HEK293 (cell line): ENCODE measurements at regions not wholly inside any gene's neighbourhood (a gene's known extent, or its start where the extent isn't known, plus 50 kb on each side); places are given as distances from the start of the nearest gene placed in this dataset.

Experiments used
- CTCF ChIA-PET: fragments of 350-600 bp; formaldehyde crosslinking; extraction: SDS; loops from one replicate; lab custom pipeline; 2021; ENCODE audit warnings: antibody characterized with exemption; lab: Yijun Ruan, JAX
- POLR2A ChIA-PET: fragments of 300-600 bp; formaldehyde crosslinking; extraction: SDS; loops from one replicate; lab custom pipeline; 2020; ENCODE audit warnings: antibody characterized with exemption, inconsistent platforms; lab: Yijun Ruan, JAX
- H3K27ac ChIP-seq: fragments of 200-500 bp; sonication (Bioruptor generic); 2 replicates; pipeline ENCODE4 v1.5.1; 2014; ENCODE audit warnings: low read depth, low read length, control low read depth, inconsistent platforms; ENCODE audit errors: extremely low read depth
- H3K36me3 ChIP-seq, 2 experiments: fragments of 200-500 bp in 1 of 2; sonication (Bioruptor generic) in 1 of 2; 1 replicate in 1 of 2; 2 replicates in 1 of 2; pipeline ENCODE4 v1.5.1; 2014 to 2017; ENCODE audit warnings: inconsistent platforms in 2 of 2, low read length in 2 of 2; ENCODE audit not compliant: control insufficient read depth in 2 of 2, insufficient read depth in 1 of 2
- H3K4me1 ChIP-seq: fragments of 200-500 bp; sonication (Bioruptor generic); 2 replicates; pipeline ENCODE4 v1.5.1; 2014; ENCODE audit warnings: mild to moderate bottlenecking, low read length, inconsistent platforms; ENCODE audit not compliant: control insufficient read depth, insufficient read depth
- H3K4me3 ChIP-seq: 2 replicates; pipeline ENCODE4 v1.5.1; 2011; ENCODE audit warnings: low read depth, mild to moderate bottlenecking, control low read depth, low read length, moderate library complexity
- H3K9me3 ChIP-seq: fragments of 200-500 bp; sonication (Bioruptor generic); 2 replicates; pipeline ENCODE4 v1.5.1; 2014; ENCODE audit warnings: low read depth, low read length, inconsistent platforms; ENCODE audit not compliant: control insufficient read depth, insufficient read depth
- GLI4 ChIP-seq: fragments of 450-650 bp; formaldehyde crosslinking; IDR thresholded peaks from 2 replicates; pipeline ENCODE4 v1.5.1; 2016; ENCODE audit warnings: missing biosample characterization, missing genetic modification characterization
- KLF8 ChIP-seq: fragments of 450-650 bp; formaldehyde crosslinking; IDR thresholded peaks from 2 replicates; pipeline ENCODE4 v1.5.1; 2016; ENCODE audit warnings: missing biosample characterization, missing genetic modification characterization
- SETDB1 ChIP-seq: IDR thresholded peaks from one replicate; pipeline ENCODE4 v1.6.1; 2017; ENCODE audit warnings: mild to moderate bottlenecking, low read length, moderate library complexity, mixed read lengths; ENCODE audit not compliant: insufficient read length
- WT1 ChIP-seq: fragments of 450-650 bp; formaldehyde crosslinking; IDR thresholded peaks from 2 replicates; pipeline ENCODE4 v1.5.1; 2016; ENCODE audit warnings: missing biosample characterization, missing genetic modification characterization
- ZFP37 ChIP-seq: fragments of 450-650 bp; formaldehyde crosslinking; IDR thresholded peaks from 2 replicates; pipeline ENCODE4 v1.5.1; 2016; ENCODE audit warnings: missing biosample characterization, missing genetic modification characterization
- ZNF274 ChIP-seq, 2 experiments: fragments of 200-500 bp in 1 of 2; fragments of 450-650 bp in 1 of 2; sonication (Bioruptor generic) in 1 of 2; formaldehyde crosslinking in 1 of 2; IDR thresholded peaks; 2 replicates each; pipeline versions ENCODE4 v1.5.1 to v1.6.1; 2014 to 2016; ENCODE audit warnings: borderline replicate concordance in 1 of 2, inconsistent platforms in 1 of 2, low read length in 1 of 2, missing biosample characterization in 1 of 2, missing genetic modification characterization in 1 of 2
- ZNF600 ChIP-seq: fragments of 450-650 bp; formaldehyde crosslinking; IDR thresholded peaks from 2 replicates; pipeline ENCODE4 v1.5.1; 2016; ENCODE audit warnings: missing biosample characterization, missing genetic modification characterization
- ZNF785 ChIP-seq: fragments of 450-650 bp; formaldehyde crosslinking; IDR thresholded peaks from 2 replicates; pipeline ENCODE4 v1.5.1; 2016; ENCODE audit warnings: missing biosample characterization, missing genetic modification characterization
- TF ChIP-seq, protein P1 (sequence below): fragments of 450-650 bp; formaldehyde crosslinking; IDR thresholded peaks from 2 replicates; pipeline ENCODE4 v1.5.1; 2017; ENCODE audit warnings: missing biosample characterization, missing genetic modification characterization
- TF ChIP-seq, protein P2 (sequence below): fragments of 450-650 bp; formaldehyde crosslinking; IDR thresholded peaks from 2 replicates; pipeline ENCODE4 v1.5.1; 2016; ENCODE audit warnings: missing biosample characterization, missing genetic modification characterization
- TF ChIP-seq, protein P3 (sequence below): fragments of 450-650 bp; formaldehyde crosslinking; IDR thresholded peaks from 2 replicates; pipeline ENCODE4 v1.5.1; 2016; ENCODE audit warnings: missing biosample characterization, missing genetic modification characterization, low read depth
- TF ChIP-seq, protein P4 (sequence below): fragments of 450-650 bp; formaldehyde crosslinking; conservative IDR thresholded peaks from 2 replicates; pipeline ENCODE4 v1.5.1; 2016; ENCODE audit warnings: low read depth, missing biosample characterization, missing genetic modification characterization
- TF ChIP-seq, protein P5 (sequence below): fragments of 450-650 bp; formaldehyde crosslinking; IDR thresholded peaks from 2 replicates; pipeline ENCODE4 v1.5.1; 2016; ENCODE audit warnings: missing biosample characterization, missing genetic modification characterization

DNA sequence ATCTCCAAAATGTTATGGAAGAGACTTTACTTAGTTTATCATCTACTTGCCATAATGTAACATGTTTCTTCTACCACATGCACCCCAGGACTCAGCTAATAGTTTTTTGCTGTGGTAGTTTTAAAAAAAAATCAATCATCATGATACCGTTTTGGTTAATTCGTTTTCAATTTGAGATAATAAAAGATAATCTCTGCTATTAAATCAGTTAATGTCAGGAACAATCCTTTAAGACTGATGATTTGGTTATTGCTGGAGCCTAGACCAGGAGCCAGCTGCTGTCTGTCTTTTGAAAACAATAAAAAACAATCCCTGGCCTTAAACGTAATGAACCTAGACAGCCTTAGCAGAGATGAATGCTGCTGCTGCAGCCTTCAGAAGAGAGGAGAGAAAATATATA is 403.7 kb downstream of the OXSM start:
- H3K27ac ChIP-seq: no peak overlapping the region
- TF ChIP-seq WT1 (tag by site-specific recombination) (no peak), GLI4 (no peak)
- TF ChIP-seq, protein P1, sequence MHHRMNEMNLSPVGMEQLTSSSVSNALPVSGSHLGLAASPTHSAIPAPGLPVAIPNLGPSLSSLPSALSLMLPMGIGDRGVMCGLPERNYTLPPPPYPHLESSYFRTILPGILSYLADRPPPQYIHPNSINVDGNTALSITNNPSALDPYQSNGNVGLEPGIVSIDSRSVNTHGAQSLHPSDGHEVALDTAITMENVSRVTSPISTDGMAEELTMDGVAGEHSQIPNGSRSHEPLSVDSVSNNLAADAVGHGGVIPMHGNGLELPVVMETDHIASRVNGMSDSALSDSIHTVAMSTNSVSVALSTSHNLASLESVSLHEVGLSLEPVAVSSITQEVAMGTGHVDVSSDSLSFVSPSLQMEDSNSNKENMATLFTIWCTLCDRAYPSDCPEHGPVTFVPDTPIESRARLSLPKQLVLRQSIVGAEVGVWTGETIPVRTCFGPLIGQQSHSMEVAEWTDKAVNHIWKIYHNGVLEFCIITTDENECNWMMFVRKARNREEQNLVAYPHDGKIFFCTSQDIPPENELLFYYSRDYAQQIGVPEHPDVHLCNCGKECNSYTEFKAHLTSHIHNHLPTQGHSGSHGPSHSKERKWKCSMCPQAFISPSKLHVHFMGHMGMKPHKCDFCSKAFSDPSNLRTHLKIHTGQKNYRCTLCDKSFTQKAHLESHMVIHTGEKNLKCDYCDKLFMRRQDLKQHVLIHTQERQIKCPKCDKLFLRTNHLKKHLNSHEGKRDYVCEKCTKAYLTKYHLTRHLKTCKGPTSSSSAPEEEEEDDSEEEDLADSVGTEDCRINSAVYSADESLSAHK: no peak
- TF ChIP-seq, protein P2, sequence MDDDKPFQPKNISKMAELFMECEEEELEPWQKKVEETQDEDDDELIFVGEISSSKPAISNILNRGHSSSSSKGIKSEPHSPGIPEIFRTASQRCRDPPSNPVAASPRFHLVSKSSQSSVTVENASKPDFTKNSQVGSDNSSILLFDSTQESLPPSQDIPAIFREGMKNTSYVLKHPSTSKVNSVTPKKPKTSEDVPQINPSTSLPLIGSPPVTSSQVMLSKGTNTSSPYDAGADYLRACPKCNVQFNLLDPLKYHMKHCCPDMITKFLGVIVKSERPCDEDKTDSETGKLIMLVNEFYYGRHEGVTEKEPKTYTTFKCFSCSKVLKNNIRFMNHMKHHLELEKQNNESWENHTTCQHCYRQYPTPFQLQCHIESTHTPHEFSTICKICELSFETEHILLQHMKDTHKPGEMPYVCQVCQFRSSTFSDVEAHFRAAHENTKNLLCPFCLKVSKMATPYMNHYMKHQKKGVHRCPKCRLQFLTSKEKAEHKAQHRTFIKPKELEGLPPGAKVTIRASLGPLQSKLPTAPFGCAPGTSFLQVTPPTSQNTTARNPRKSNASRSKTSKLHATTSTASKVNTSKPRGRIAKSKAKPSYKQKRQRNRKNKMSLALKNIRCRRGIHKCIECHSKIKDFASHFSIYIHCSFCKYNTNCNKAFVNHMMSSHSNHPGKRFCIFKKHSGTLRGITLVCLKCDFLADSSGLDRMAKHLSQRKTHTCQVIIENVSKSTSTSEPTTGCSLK (tag by site-specific recombination): no peak
- TF ChIP-seq, protein P3, sequence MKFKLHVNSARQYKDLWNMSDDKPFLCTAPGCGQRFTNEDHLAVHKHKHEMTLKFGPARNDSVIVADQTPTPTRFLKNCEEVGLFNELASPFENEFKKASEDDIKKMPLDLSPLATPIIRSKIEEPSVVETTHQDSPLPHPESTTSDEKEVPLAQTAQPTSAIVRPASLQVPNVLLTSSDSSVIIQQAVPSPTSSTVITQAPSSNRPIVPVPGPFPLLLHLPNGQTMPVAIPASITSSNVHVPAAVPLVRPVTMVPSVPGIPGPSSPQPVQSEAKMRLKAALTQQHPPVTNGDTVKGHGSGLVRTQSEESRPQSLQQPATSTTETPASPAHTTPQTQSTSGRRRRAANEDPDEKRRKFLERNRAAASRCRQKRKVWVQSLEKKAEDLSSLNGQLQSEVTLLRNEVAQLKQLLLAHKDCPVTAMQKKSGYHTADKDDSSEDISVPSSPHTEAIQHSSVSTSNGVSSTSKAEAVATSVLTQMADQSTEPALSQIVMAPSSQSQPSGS: no peak
- TF ChIP-seq, protein P4, sequence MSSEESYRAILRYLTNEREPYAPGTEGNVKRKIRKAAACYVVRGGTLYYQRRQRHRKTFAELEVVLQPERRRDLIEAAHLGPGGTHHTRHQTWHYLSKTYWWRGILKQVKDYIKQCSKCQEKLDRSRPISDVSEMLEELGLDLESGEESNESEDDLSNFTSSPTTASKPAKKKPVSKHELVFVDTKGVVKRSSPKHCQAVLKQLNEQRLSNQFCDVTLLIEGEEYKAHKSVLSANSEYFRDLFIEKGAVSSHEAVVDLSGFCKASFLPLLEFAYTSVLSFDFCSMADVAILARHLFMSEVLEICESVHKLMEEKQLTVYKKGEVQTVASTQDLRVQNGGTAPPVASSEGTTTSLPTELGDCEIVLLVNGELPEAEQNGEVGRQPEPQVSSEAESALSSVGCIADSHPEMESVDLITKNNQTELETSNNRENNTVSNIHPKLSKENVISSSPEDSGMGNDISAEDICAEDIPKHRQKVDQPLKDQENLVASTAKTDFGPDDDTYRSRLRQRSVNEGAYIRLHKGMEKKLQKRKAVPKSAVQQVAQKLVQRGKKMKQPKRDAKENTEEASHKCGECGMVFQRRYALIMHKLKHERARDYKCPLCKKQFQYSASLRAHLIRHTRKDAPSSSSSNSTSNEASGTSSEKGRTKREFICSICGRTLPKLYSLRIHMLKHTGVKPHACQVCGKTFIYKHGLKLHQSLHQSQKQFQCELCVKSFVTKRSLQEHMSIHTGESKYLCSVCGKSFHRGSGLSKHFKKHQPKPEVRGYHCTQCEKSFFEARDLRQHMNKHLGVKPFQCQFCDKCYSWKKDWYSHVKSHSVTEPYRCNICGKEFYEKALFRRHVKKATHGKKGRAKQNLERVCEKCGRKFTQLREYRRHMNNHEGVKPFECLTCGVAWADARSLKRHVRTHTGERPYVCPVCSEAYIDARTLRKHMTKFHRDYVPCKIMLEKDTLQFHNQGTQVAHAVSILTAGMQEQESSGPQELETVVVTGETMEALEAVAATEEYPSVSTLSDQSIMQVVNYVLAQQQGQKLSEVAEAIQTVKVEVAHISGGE (tag by site-specific recombination): no peak
- TF ChIP-seq, all 188 proteins: peak for 0
- no peaks in the 10 kb centered on the region for H3K36me3 ChIP-seq
- H3K9me3 ChIP-seq: no peaks in the 10 kb centered on the region
- H3K4me1 ChIP-seq: no peaks in the 10 kb centered on the region
- CTCF ChIA-PET: no interaction called here
- no peak overlapping the region for H3K4me3 ChIP-seq
- POLR2A ChIA-PET: no interaction called here

DNA sequence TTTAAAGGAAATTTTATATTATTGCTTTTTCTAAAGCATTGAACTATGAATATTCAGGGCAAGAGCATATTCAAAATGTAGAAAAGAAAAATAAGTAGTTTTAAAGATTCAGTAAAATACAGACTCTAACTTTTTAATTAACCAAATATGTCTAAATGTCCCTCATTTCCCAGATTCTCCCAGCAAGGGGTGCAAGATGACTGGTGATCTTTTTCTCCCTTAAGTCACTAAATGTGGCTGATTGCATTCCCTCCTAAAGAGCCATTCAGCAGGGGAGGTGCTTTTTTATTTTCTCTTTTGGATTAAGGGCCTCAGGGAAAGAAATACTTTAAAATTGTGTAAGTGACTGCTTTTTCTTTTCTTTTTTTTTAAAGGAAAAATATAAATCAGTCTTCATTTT is 406.9 kb downstream of the OXSM start:
- no peak for TF ChIP-seq ZNF785 (tag by site-specific recombination)
- TF ChIP-seq, protein P5, sequence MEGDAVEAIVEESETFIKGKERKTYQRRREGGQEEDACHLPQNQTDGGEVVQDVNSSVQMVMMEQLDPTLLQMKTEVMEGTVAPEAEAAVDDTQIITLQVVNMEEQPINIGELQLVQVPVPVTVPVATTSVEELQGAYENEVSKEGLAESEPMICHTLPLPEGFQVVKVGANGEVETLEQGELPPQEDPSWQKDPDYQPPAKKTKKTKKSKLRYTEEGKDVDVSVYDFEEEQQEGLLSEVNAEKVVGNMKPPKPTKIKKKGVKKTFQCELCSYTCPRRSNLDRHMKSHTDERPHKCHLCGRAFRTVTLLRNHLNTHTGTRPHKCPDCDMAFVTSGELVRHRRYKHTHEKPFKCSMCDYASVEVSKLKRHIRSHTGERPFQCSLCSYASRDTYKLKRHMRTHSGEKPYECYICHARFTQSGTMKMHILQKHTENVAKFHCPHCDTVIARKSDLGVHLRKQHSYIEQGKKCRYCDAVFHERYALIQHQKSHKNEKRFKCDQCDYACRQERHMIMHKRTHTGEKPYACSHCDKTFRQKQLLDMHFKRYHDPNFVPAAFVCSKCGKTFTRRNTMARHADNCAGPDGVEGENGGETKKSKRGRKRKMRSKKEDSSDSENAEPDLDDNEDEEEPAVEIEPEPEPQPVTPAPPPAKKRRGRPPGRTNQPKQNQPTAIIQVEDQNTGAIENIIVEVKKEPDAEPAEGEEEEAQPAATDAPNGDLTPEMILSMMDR (tag by site-specific recombination): no peak
- H3K27ac ChIP-seq: no peak overlapping the region
- CTCF ChIA-PET: no interaction called here
- H3K9me3 ChIP-seq: no peaks in the 10 kb centered on the region
- POLR2A ChIA-PET: no interaction called here
- no peaks in the 10 kb centered on the region for H3K36me3 ChIP-seq
- H3K4me3 ChIP-seq: no peak overlapping the region
- no peaks in the 10 kb centered on the region for H3K4me1 ChIP-seq

DNA sequence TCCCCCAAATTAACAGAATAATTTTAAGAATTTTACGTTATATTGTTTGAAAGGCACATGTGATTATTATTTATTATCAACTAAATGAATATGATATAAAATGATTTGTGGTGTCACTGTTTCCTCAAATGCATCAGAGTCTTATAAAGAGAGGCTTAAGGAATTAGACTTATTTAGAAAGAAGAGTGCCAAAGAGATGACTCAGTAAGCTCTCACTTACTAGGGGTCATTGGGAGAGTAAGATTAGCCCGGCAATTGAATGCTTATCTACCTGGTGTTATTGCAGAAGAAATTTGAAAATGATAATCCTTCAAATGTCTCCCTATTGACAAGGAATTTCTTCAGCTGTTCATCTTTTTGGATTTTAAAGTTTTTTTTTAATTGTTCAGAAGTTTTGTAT is 408.7 kb downstream of the OXSM start:
- Histone ChIP-seq H3K36me3 (no peaks in the 10 kb centered on the region), H3K27ac (no peak overlapping the region), H3K4me3 (no peak overlapping the region), H3K9me3 (no peaks in the 10 kb centered on the region), H3K4me1 (no peaks in the 10 kb centered on the region)
- ChIA-PET POLR2A (no interaction called here), CTCF (no interaction called here)
- no peak for TF ChIP-seq SETDB1
- no peak for TF ChIP-seq KLF8 (tag by site-specific recombination)
- TF ChIP-seq ZNF600: no peak
- no peak for TF ChIP-seq ZNF274 (IDR thresholded peaks at IDR 0.05; ENCODE audit: low read length)
- no peak for TF ChIP-seq ZNF274 (tag by site-specific recombination; IDR thresholded peaks at IDR 0.05; ENCODE audit: borderline replicate concordance)
- no peak for TF ChIP-seq ZFP37
